A549 (cell line): ENCODE measurements at regions not wholly inside any gene's neighbourhood (a gene's known extent, or its start where the extent isn't known, plus 50 kb on each side); places are given as distances from the start of the nearest gene placed in this dataset.

Experiments
- CHD2 ChIP-seq: fragments of 150-350 bp; IDR thresholded peaks from 2 replicates; pipeline ENCODE4 v1.6.1; 2014; ENCODE audit warnings: low read length; ENCODE audit not compliant: partially characterized antibody
- CTCF ChIP-seq: fragments of >200 bp; sonication (Bioruptor Twin); formaldehyde crosslinking; IDR thresholded peaks from 3 replicates; pipeline ENCODE4 v1.5.1; 2016
- ESRRA ChIP-seq: fragments of 150-350 bp; IDR thresholded peaks from 2 replicates; pipeline ENCODE4 v1.6.1; 2014; ENCODE audit warnings: mild to moderate bottlenecking, low read length, borderline replicate concordance
- MAX ChIP-seq: IDR thresholded peaks from 2 replicates; pipeline ENCODE4 v1.6.1; 2012
- MYC ChIP-seq: IDR thresholded peaks from 2 replicates; pipeline ENCODE4 v1.6.1; 2012; ENCODE audit warnings: mild to moderate bottlenecking, inconsistent platforms, low read length, improper control_type of control experiment, borderline replicate concordance
- POLR2A ChIP-seq: IDR thresholded peaks from 2 replicates; pipeline ENCODE4 v1.6.1; 2012; ENCODE audit warnings: mild to moderate bottlenecking, low read length
- REST ChIP-seq: fragments of 200-600 bp; sonication (generic); IDR thresholded peaks from 2 replicates; pipeline ENCODE4 v1.6.1; 2016; ENCODE audit warnings: antibody characterized with exemption, mild to moderate bottlenecking, moderate library complexity
- RFX5 ChIP-seq: fragments of 450-650 bp; IDR thresholded peaks from 2 replicates; pipeline ENCODE4 v1.7.1; 2014; ENCODE audit warnings: antibody characterized with exemption, mild to moderate bottlenecking, moderate library complexity

GRCh38 chr3:170638988-170639387 is 53.1 kb upstream of the SLC7A14 start:
- TF ChIP-seq CTCF: no peak
- no peak for TF ChIP-seq CHD2
- TF ChIP-seq REST: no peak
- no peak for TF ChIP-seq MYC
- TF ChIP-seq RFX5: no peak
- TF ChIP-seq ESRRA: no peak
- no peak for TF ChIP-seq POLR2A
- no peak for TF ChIP-seq MAX
